ENCODE measurements at regions not wholly inside any gene's neighbourhood (a gene's known extent, or its start where the extent isn't known, plus 50 kb on each side); places are given as distances from the start of the nearest gene placed in this dataset.
A peak's percentile ranks its signal among the peaks of the same experiment; 100 is the strongest.

GRCh38 chr3:102179326-102180177 is 255.3 kb upstream of the ZPLD1 start:
- no peaks in the 10 kb centered on the region for H3K36me3 Mint-ChIP-seq (ENCODE audit: low read depth)
- peaks cover 3% of the 10 kb centered on the region for H3K4me1 Mint-ChIP-seq (ENCODE audit: low read depth)
- H3K4me3 Mint-ChIP-seq: no peak overlapping the region
- H3K9me3 Mint-ChIP-seq: no peaks in the 10 kb centered on the region
- peaks cover 2% of the 10 kb centered on the region for H3K27me3 Mint-ChIP-seq
- peak overlapping the region; percentile 39 for H3K27ac Mint-ChIP-seq
- DNase-seq (no peak), ATAC-seq (peak; percentile 24)
- ChIA-PET CTCF (interaction anchor here (0.8 to 1.1 kb wide), 3 partner anchors 14 to 46 kb away, joined by 3 to 4 read pairs (median 3); no protein-coding TSS in a partner anchor), POLR2A (no interaction called here)
- TF ChIP-seq, protein P1, sequence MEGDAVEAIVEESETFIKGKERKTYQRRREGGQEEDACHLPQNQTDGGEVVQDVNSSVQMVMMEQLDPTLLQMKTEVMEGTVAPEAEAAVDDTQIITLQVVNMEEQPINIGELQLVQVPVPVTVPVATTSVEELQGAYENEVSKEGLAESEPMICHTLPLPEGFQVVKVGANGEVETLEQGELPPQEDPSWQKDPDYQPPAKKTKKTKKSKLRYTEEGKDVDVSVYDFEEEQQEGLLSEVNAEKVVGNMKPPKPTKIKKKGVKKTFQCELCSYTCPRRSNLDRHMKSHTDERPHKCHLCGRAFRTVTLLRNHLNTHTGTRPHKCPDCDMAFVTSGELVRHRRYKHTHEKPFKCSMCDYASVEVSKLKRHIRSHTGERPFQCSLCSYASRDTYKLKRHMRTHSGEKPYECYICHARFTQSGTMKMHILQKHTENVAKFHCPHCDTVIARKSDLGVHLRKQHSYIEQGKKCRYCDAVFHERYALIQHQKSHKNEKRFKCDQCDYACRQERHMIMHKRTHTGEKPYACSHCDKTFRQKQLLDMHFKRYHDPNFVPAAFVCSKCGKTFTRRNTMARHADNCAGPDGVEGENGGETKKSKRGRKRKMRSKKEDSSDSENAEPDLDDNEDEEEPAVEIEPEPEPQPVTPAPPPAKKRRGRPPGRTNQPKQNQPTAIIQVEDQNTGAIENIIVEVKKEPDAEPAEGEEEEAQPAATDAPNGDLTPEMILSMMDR (IDR thresholded peaks at IDR 0.05): no peak
- intact Hi-C loops (cut with micrococcal nuclease): no loop called here

- intact Hi-C loops (cut with micrococcal nuclease): no loop called here
- peaks cover 2% of the 10 kb centered on the region for H3K27me3 Mint-ChIP-seq
- TF ChIP-seq, protein P1 (IDR thresholded peaks at IDR 0.05): no peak
- POLR2A ChIA-PET: no interaction called here
- ATAC-seq (peak; percentile 62), DNase-seq (no peak)
- no peaks in the 10 kb centered on the region for H3K9me3 Mint-ChIP-seq
- no peak overlapping the region for H3K4me3 Mint-ChIP-seq
- H3K4me1 Mint-ChIP-seq (ENCODE audit: low read depth): peaks cover 3% of the 10 kb centered on the region
- H3K36me3 Mint-ChIP-seq (ENCODE audit: low read depth): no peaks in the 10 kb centered on the region
- CTCF ChIA-PET: interaction anchor here (1.1 kb wide), 1 partner anchor 45 kb away, joined by 3 read pairs; no protein-coding TSS in a partner anchor
- H3K27ac Mint-ChIP-seq: no peak overlapping the region
Observed at GRCh38 chr3:102180280-102180931, 254.4 kb upstream of the ZPLD1 start.

GRCh38 chr3:102181175-102181920 is 253.5 kb upstream of the ZPLD1 start:
- H3K4me3 Mint-ChIP-seq: no peak overlapping the region
- no peak overlapping the region for H3K27ac Mint-ChIP-seq
- no peaks in the 10 kb centered on the region for H3K9me3 Mint-ChIP-seq
- DNase-seq (no peak), ATAC-seq (no peak)
- CTCF ChIA-PET: interaction anchor here (1.0 kb wide), 1 partner anchor 19 kb away, joined by 4 read pairs; no protein-coding TSS in a partner anchor
- H3K36me3 Mint-ChIP-seq (ENCODE audit: low read depth): no peaks in the 10 kb centered on the region
- H3K27me3 Mint-ChIP-seq: peaks cover 2% of the 10 kb centered on the region
- POLR2A ChIA-PET: interaction anchor here (0.6 kb wide), 1 partner anchor 166 kb away, joined by 3 read pairs; no protein-coding TSS in a partner anchor
- intact Hi-C loops (cut with micrococcal nuclease): no loop called here
- TF ChIP-seq, protein P1 (IDR thresholded peaks at IDR 0.05): no peak
- peaks cover 3% of the 10 kb centered on the region for H3K4me1 Mint-ChIP-seq (ENCODE audit: low read depth)

GRCh38 chr3:102182162-102182561 is 252.7 kb upstream of the ZPLD1 start:
- H3K36me3 Mint-ChIP-seq (ENCODE audit: low read depth): no peaks in the 10 kb centered on the region
- no peaks in the 10 kb centered on the region for H3K9me3 Mint-ChIP-seq
- TF ChIP-seq, protein P1 (IDR thresholded peaks at IDR 0.05): no peak
- DNase-seq: no peak
- ChIA-PET CTCF (interaction anchor here (1.0 to 1.3 kb wide), 3 partner anchors 19 to 379 kb away, joined by 3 to 4 read pairs (median 3); no protein-coding TSS in a partner anchor), POLR2A (no interaction called here)
- peaks cover 3% of the 10 kb centered on the region for H3K4me1 Mint-ChIP-seq (ENCODE audit: low read depth)
- no peak for ATAC-seq
- intact Hi-C loops (cut with micrococcal nuclease): no loop called here
- no peak overlapping the region for H3K4me3 Mint-ChIP-seq
- no peaks in the 10 kb centered on the region for H3K27me3 Mint-ChIP-seq
- no peak overlapping the region for H3K27ac Mint-ChIP-seq

All from activated CD8-positive, alpha-beta T cell treated with anti-CD3 and anti-CD28 coated beads for 36 hours (primary cell).